CD4-positive, alpha-beta T cell (primary cell): ENCODE measurements at regions not wholly inside any gene's neighbourhood (a gene's known extent, or its start where the extent isn't known, plus 50 kb on each side); places are given as distances from the start of the nearest gene placed in this dataset.

Source experiments
- ATAC-seq: fragments of 200-7000 bp; cut with Tn5 transposase; one replicate; pipeline ENCODE4 v1.10.0; 2022; ENCODE audit warnings: mild to moderate bottlenecking; ENCODE audit not compliant: poor library complexity
- CTCF ChIA-PET: fragments of 350-600 bp; sonication (Branson Sonifier 250); formaldehyde crosslinking; loops from one replicate; lab custom pipeline; 2021; ENCODE audit warnings: antibody characterized with exemption, inconsistent platforms; lab: Charles Lee
- POLR2A ChIA-PET: fragments of 350-600 bp; sonication (Branson Sonifier 250); formaldehyde crosslinking; loops from one replicate; lab custom pipeline; 2021; ENCODE audit warnings: antibody characterized with exemption, inconsistent platforms; lab: Charles Lee
- DNase-seq, 14 experiments: peaks; one replicate each; pipeline ENCODE4 v3.0.0-alpha.2; 2013 to 2020; ENCODE audit warnings: mixed read lengths in 2 of 14
- H3K27ac ChIP-seq, 2 donors: one replicate each; pipeline versions ENCODE4 v1.5.1 to v1.7.0; 2013; ENCODE audit warnings: low read length in 2 of 2, low read depth in 1 of 2, mild to moderate bottlenecking in 1 of 2
- H3K27me3 ChIP-seq, 2 experiments: 1 replicate in 1 of 2; 2 replicates in 1 of 2; pipeline versions ENCODE4 v1.6.1 to v1.7.0; 2013; ENCODE audit warnings: low read length in 2 of 2, control low read depth in 1 of 2, mild to moderate bottlenecking in 1 of 2, moderate library complexity in 1 of 2; ENCODE audit not compliant: insufficient read depth in 2 of 2, control insufficient read depth in 1 of 2
- H3K36me3 ChIP-seq: one replicate; pipeline ENCODE4 v1.6.1; 2013; ENCODE audit warnings: low read length, control low read depth; ENCODE audit not compliant: insufficient read depth
- H3K4me1 ChIP-seq: one replicate; pipeline ENCODE4 v1.6.1; 2013; ENCODE audit warnings: low read length, control low read depth; ENCODE audit not compliant: insufficient read depth
- H3K4me3 ChIP-seq: one replicate; pipeline ENCODE4 v1.5.1; 2013; ENCODE audit warnings: mild to moderate bottlenecking, low read length, moderate library complexity
- H3K9me3 ChIP-seq, 2 experiments: 1 replicate in 1 of 2; 2 replicates in 1 of 2; pipeline versions ENCODE4 v1.6.1 to v1.7.0; 2013; ENCODE audit warnings: low read length in 2 of 2, mild to moderate bottlenecking in 2 of 2, control low read depth in 1 of 2, moderate library complexity in 1 of 2; ENCODE audit not compliant: control insufficient read depth in 1 of 2, insufficient read depth in 1 of 2
- H3K27ac Mint-ChIP-seq: one replicate; pipeline ENCODE4 v1.8.0; 2020; ENCODE audit warnings: mixed read lengths
- H3K27me3 Mint-ChIP-seq: one replicate; pipeline ENCODE4 v1.8.0; 2021; ENCODE audit warnings: mixed read lengths
- H3K36me3 Mint-ChIP-seq: one replicate; pipeline ENCODE4 v1.8.0; 2021; ENCODE audit warnings: low read depth, mixed read lengths
- H3K4me1 Mint-ChIP-seq: one replicate; pipeline ENCODE4 v1.8.0; 2021; ENCODE audit warnings: low read depth, mixed read lengths
- H3K4me3 Mint-ChIP-seq: one replicate; pipeline ENCODE4 v1.8.0; 2020; ENCODE audit warnings: mild to moderate bottlenecking, mixed read lengths
- H3K9me3 Mint-ChIP-seq: one replicate; pipeline ENCODE4 v1.8.0; 2020; ENCODE audit warnings: mixed read lengths
- intact Hi-C, 2 experiments: fragments of 100-400 bp; cut with DNase I in 1 of 2; cut with micrococcal nuclease in 1 of 2; formaldehyde crosslinking; loops; one replicate each; pipeline versions ENCODE4 v1.15.1 to v1.9.0; 2023 to 2025; cut with DNase I, micrococcal nuclease
- TF ChIP-seq, protein P1 (sequence below): fragments of 200-600 bp; IDR thresholded peaks from one replicate; pipeline ENCODE4 v1.8.0; 2022; ENCODE audit warnings: antibody characterized with exemption, mild to moderate bottlenecking

DNA sequence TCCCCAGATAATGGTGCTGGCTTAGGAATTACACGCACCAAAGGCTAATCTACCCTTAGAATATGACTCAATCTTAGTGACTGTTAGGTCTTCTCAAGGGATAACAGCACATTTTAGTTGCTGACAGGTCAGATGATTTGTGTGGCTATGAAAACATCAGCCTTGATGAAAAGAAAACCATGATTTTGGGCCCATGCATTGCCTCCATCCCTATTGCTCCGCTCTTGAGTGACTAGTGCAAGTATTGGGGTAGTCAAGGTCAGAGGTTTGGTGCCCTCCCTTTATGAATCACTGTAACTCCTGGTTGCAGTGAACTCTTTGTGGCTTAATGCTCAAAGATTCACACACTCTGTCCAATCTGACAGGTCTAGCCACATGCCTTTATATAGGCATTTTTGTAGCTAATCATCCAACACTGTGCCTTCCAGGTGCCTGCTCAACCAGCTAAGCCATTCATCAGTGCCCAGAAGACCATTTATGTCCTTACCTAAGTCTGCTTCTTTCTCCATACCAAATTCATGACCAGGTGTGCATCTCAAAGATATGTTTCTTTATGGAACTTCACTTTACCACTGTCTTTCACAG is 251.6 kb downstream of the KCNJ2 start:
- no peak overlapping the region for H3K27ac Mint-ChIP-seq
- CTCF ChIA-PET, result no interaction called here
- no peaks in the 10 kb centered on the region for H3K27me3 ChIP-seq
- TF ChIP-seq, protein P1, sequence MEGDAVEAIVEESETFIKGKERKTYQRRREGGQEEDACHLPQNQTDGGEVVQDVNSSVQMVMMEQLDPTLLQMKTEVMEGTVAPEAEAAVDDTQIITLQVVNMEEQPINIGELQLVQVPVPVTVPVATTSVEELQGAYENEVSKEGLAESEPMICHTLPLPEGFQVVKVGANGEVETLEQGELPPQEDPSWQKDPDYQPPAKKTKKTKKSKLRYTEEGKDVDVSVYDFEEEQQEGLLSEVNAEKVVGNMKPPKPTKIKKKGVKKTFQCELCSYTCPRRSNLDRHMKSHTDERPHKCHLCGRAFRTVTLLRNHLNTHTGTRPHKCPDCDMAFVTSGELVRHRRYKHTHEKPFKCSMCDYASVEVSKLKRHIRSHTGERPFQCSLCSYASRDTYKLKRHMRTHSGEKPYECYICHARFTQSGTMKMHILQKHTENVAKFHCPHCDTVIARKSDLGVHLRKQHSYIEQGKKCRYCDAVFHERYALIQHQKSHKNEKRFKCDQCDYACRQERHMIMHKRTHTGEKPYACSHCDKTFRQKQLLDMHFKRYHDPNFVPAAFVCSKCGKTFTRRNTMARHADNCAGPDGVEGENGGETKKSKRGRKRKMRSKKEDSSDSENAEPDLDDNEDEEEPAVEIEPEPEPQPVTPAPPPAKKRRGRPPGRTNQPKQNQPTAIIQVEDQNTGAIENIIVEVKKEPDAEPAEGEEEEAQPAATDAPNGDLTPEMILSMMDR, result no peak
- POLR2A ChIA-PET, result no interaction called here
- peaks cover 3% of the 10 kb centered on the region for H3K9me3 Mint-ChIP-seq
- intact Hi-C loops, result no loop called here
- no peaks in the 10 kb centered on the region for H3K4me1 ChIP-seq
- no peak overlapping the region for H3K27ac ChIP-seq
- H3K36me3 ChIP-seq, result no peaks in the 10 kb centered on the region
- no peaks in the 10 kb centered on the region for H3K27me3 Mint-ChIP-seq
- no peaks in the 10 kb centered on the region for H3K36me3 Mint-ChIP-seq
- H3K4me3 Mint-ChIP-seq, result no peak overlapping the region
- no peaks in the 10 kb centered on the region for H3K4me1 Mint-ChIP-seq
- H3K4me3 ChIP-seq, result no peak overlapping the region
- DNase-seq (no peak), ATAC-seq (no peak)
- H3K9me3 ChIP-seq, result no peaks in the 10 kb centered on the region

- TF ChIP-seq, protein P1, result no peak
- Mint-ChIP-seq H3K9me3 (peaks cover 1% of the 10 kb centered on the region), H3K4me3 (no peak overlapping the region), H3K4me1 (no peaks in the 10 kb centered on the region), H3K36me3 (no peaks in the 10 kb centered on the region), H3K27ac (no peak overlapping the region), H3K27me3 (no peaks in the 10 kb centered on the region)
- ATAC-seq (no peak), DNase-seq (no peak)
- Histone ChIP-seq H3K36me3 (no peaks in the 10 kb centered on the region), H3K4me3 (no peak overlapping the region), H3K27ac (no peak overlapping the region), H3K4me1 (no peaks in the 10 kb centered on the region), H3K9me3 (no peaks in the 10 kb centered on the region), H3K27me3 (no peaks in the 10 kb centered on the region)
- ChIA-PET CTCF (no interaction called here), POLR2A (no interaction called here)
- intact Hi-C loops, result no loop called here
Measured at GRCh38 chr17:70422862-70423261, 253.5 kb downstream of the KCNJ2 start.

DNA sequence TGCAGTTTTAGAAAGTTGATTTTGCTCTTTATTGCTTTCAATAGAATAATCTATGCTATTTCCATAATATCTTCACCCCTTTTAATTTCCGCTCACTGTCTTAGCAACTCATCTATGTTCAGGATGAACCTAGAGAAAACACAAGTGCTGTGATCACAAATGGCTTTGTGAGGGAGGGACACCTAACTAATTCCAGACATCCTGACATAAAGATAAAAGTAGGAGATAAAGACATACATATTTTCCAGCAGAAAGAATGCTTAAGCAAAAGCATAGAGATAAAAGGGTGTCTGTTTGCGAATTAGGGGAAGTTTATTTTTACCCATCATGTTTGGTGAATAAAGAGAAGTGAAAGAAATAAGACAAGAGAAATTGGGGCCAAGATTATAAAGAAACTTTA is 254.2 kb downstream of the KCNJ2 start:
- H3K4me1 Mint-ChIP-seq, result no peaks in the 10 kb centered on the region
- H3K9me3 ChIP-seq, result no peaks in the 10 kb centered on the region
- H3K27me3 Mint-ChIP-seq, result no peaks in the 10 kb centered on the region
- no peaks in the 10 kb centered on the region for H3K27me3 ChIP-seq
- no peak overlapping the region for H3K4me3 ChIP-seq
- ChIA-PET CTCF (no interaction called here), POLR2A (no interaction called here)
- no peaks in the 10 kb centered on the region for H3K36me3 ChIP-seq
- no peak overlapping the region for H3K27ac ChIP-seq
- no peaks in the 10 kb centered on the region for H3K36me3 Mint-ChIP-seq
- TF ChIP-seq, protein P1, result no peak
- no peaks in the 10 kb centered on the region for H3K4me1 ChIP-seq
- ATAC-seq (no peak), DNase-seq (no peak)
- intact Hi-C loops, result no loop called here
- no peak overlapping the region for H3K27ac Mint-ChIP-seq
- H3K4me3 Mint-ChIP-seq, result no peak overlapping the region
- no peaks in the 10 kb centered on the region for H3K9me3 Mint-ChIP-seq
